IMR-90 (cell line): ENCODE measurements at regions not wholly inside any gene's neighbourhood (a gene's known extent, or its start where the extent isn't known, plus 50 kb on each side); places are given as distances from the start of the nearest gene placed in this dataset.

Source experiments
- ATAC-seq: fragments of 200-7000 bp; cut with Tn5 transposase; 2 replicates; pipeline ENCODE4 v1.9.1; 2020; ENCODE audit warnings: low read depth, mild to moderate bottlenecking, moderate library complexity
- BruUV-seq: library from RNA; stranded (reverse); fragments of 400-500 nt; replicated peaks from 2 replicates; lab custom pipeline; 2021; lab: Mats Ljungman, UMichigan
- CTCF ChIA-PET: fragments of 300-600 bp; formaldehyde crosslinking; extraction: SDS; loops from one replicate; lab custom pipeline; 2021; ENCODE audit warnings: antibody characterized with exemption; lab: Yijun Ruan, JAX
- POLR2A ChIA-PET: fragments of 300-600 bp; sonication (Branson Sonifier 250); formaldehyde crosslinking; loops from one replicate; lab custom pipeline; 2022; ENCODE audit warnings: antibody characterized with exemption; ENCODE audit not compliant: unreplicated experiment; lab: Charles Lee
- DNase-seq: peaks from one replicate; pipeline ENCODE4 v3.0.0; 2013
- H2AFZ ChIP-seq: replicated peaks from 2 replicates; pipeline ENCODE3; 2013; ENCODE audit warnings: low read length, mild to moderate bottlenecking; ENCODE audit not compliant: poor library complexity
- H2AK5ac ChIP-seq: 2 replicates; pipeline ENCODE4 v1.6.1; 2013; ENCODE audit warnings: low read depth, low read length, inconsistent platforms
- H2AK9ac ChIP-seq: replicated peaks from 2 replicates; pipeline ENCODE3; 2013; ENCODE audit warnings: mild to moderate bottlenecking, low read depth, low read length, moderate library complexity; ENCODE audit not compliant: poor library complexity
- H2BK120ac ChIP-seq: 2 replicates; pipeline ENCODE4 v1.6.1; 2013; ENCODE audit warnings: low read depth, low read length, inconsistent platforms
- H2BK15ac ChIP-seq: 3 replicates; pipeline ENCODE4 v1.6.1; 2013; ENCODE audit warnings: low read depth, low read length, inconsistent platforms
- H2BK20ac ChIP-seq: 2 replicates; pipeline ENCODE4 v1.6.1; 2013; ENCODE audit warnings: low read depth, mild to moderate bottlenecking, inconsistent platforms, low read length, moderate library complexity
- H2BK5ac ChIP-seq: 2 replicates; pipeline ENCODE4 v1.6.1; 2013; ENCODE audit warnings: mild to moderate bottlenecking, low read depth, low read length, inconsistent platforms; ENCODE audit not compliant: poor library complexity, severe bottlenecking
- H3K14ac ChIP-seq: replicated peaks from 2 replicates; pipeline ENCODE4 v1.6.1; 2013; ENCODE audit warnings: low read depth, low read length, inconsistent platforms
- H3K18ac ChIP-seq: 2 replicates; pipeline ENCODE4 v1.6.1; 2013; ENCODE audit warnings: low read depth, low read length, control low read depth
- H3K23ac ChIP-seq: 2 replicates; pipeline ENCODE4 v1.6.1; 2013; ENCODE audit warnings: low read depth, low read length, inconsistent platforms
- H3K27ac ChIP-seq: 2 replicates; pipeline ENCODE4 v1.5.1; 2013; ENCODE audit warnings: mild to moderate bottlenecking, control low read depth, low read length; ENCODE audit not compliant: insufficient read depth
- H3K27me3 ChIP-seq: 2 replicates; pipeline ENCODE4 v1.6.1; 2013; ENCODE audit warnings: low read length; ENCODE audit not compliant: control insufficient read depth, insufficient read depth
- H3K36me3 ChIP-seq: 2 replicates; pipeline ENCODE4 v1.6.1; 2013; ENCODE audit warnings: low read length, mixed read lengths; ENCODE audit not compliant: control insufficient read depth, insufficient read depth
- H3K4ac ChIP-seq: 2 replicates; pipeline ENCODE4 v1.6.1; 2013; ENCODE audit warnings: low read depth, low read length, inconsistent platforms
- H3K4me1 ChIP-seq: 2 replicates; pipeline ENCODE4 v1.6.1; 2013; ENCODE audit warnings: low read length, mixed read lengths; ENCODE audit not compliant: control insufficient read depth, insufficient read depth
- H3K4me2 ChIP-seq: 2 replicates; pipeline ENCODE4 v1.6.1; 2013; ENCODE audit warnings: low read depth, mild to moderate bottlenecking, control low read depth, low read length, moderate library complexity
- H3K4me3 ChIP-seq: 2 replicates; pipeline ENCODE4 v1.5.1; 2013; ENCODE audit warnings: low read depth, mild to moderate bottlenecking, control low read depth, low read length, moderate library complexity; ENCODE audit not compliant: insufficient read depth
- H3K56ac ChIP-seq: 2 replicates; pipeline ENCODE4 v1.6.1; 2013; ENCODE audit warnings: low read length, inconsistent platforms; ENCODE audit not compliant: insufficient read depth; ENCODE audit errors: extremely low read depth
- H3K79me1 ChIP-seq, 2 experiments: 2 replicates each; pipeline ENCODE4 v1.6.1; 2013; ENCODE audit warnings: low read length in 2 of 2, inconsistent platforms in 1 of 2, low read depth in 1 of 2
- H3K9ac ChIP-seq: 2 replicates; pipeline ENCODE4 v1.6.1; 2013; ENCODE audit warnings: low read depth, low read length, control low read depth
- H3K9me1 ChIP-seq: 2 replicates; pipeline ENCODE4 v1.6.1; 2013; ENCODE audit warnings: low read length, inconsistent platforms; ENCODE audit not compliant: insufficient read depth
- H3K9me3 ChIP-seq: 2 replicates; pipeline ENCODE4 v1.6.1; 2013; ENCODE audit warnings: low read length; ENCODE audit not compliant: control insufficient read depth, insufficient read depth
- H4K20me1 ChIP-seq: 2 replicates; pipeline ENCODE4 v1.6.1; 2013; ENCODE audit warnings: low read length, inconsistent platforms; ENCODE audit not compliant: insufficient read depth
- H4K5ac ChIP-seq: 2 replicates; pipeline ENCODE4 v1.6.1; 2013; ENCODE audit warnings: mild to moderate bottlenecking, low read depth, low read length, control low read depth
- H4K8ac ChIP-seq, 2 experiments: 2 replicates each; pipeline ENCODE4 v1.6.1; 2013; ENCODE audit warnings: low read depth in 2 of 2, low read length in 2 of 2, control low read depth in 1 of 2, inconsistent platforms in 1 of 2
- H4K91ac ChIP-seq: 2 replicates; pipeline ENCODE4 v1.6.1; 2013; ENCODE audit warnings: low read depth, low read length, inconsistent platforms; ENCODE audit not compliant: insufficient read depth
- MAZ ChIP-seq: IDR thresholded peaks from 2 replicates; pipeline ENCODE4 v1.6.1; 2012; ENCODE audit warnings: low read depth, mild to moderate bottlenecking, low read length, improper control_type of control experiment, moderate library complexity, borderline replicate concordance
- WGBS, 2 experiments: methylation state at CpG; one replicate each; pipeline versions ENCODE4 v1.1.5 to v1.1.7; 2013; ENCODE audit warnings: missing lambda C conversion rate in 2 of 2; ENCODE audit not compliant: insufficient read length in 1 of 2; ENCODE audit errors: extremely low coverage in 2 of 2; 5-methylcytosine and 5-hydroxymethylcytosine counted together
- dilution Hi-C: fragments of 300-500 bp; cut with HindIII; formaldehyde crosslinking; loops from one replicate; pipeline ENCODE4 v1.14.3; 2018; ENCODE audit warnings: low sequenced_read_pairs; ENCODE audit not compliant: unreplicated experiment
- in situ Hi-C: fragments of 300-500 bp; cut with MboI; formaldehyde crosslinking; loops from 3 replicates; pipeline ENCODE4 v1.14.3; 2019; ENCODE audit warnings: low sequenced_read_pairs, inconsistent platforms, mixed read lengths
- intact Hi-C: fragments of 100-400 bp; cut with micrococcal nuclease; formaldehyde crosslinking; loops from 2 replicates; pipeline ENCODE4 v1.10.0; 2022
- TF ChIP-seq, protein P1 (sequence below): conservative IDR thresholded peaks from 2 replicates; pipeline ENCODE4 v1.5.1; 2012; ENCODE audit warnings: mild to moderate bottlenecking, low read depth, low read length, improper control_type of control experiment

GRCh38 chr6:50977796-50978195 is 159.1 kb downstream of the TFAP2B start:
- peaks cover 6% of the 10 kb centered on the region for H3K9me3 ChIP-seq
- intact Hi-C loops (no loop called here), in situ Hi-C loops (no loop called here), dilution Hi-C loops (no loop called here)
- no peaks in the 10 kb centered on the region for H3K4me1 ChIP-seq
- ChIA-PET POLR2A (no interaction called here), CTCF (no interaction called here)
- H3K4me3 ChIP-seq = no peak overlapping the region
- H2BK15ac ChIP-seq = no peak overlapping the region
- no peak overlapping the region for H3K23ac ChIP-seq
- no peak overlapping the region for H3K9ac ChIP-seq
- DNase-seq = no peak
- H3K79me1 ChIP-seq = no peaks in the 10 kb centered on the region
- no peak overlapping the region for H2BK5ac ChIP-seq
- H3K56ac ChIP-seq = no peak overlapping the region
- H3K18ac ChIP-seq = no peak overlapping the region
- no peak overlapping the region for H3K4me2 ChIP-seq
- no CpG with 5 or more reads among the region's 1 CpG for WGBS, 2 experiments
- no peak overlapping the region for H3K27ac ChIP-seq
- H2BK120ac ChIP-seq = no peak overlapping the region
- no peaks in the 10 kb centered on the region for H3K9me1 ChIP-seq
- no peak overlapping the region for H4K5ac ChIP-seq
- H4K91ac ChIP-seq = no peak overlapping the region
- H3K27me3 ChIP-seq = no peaks in the 10 kb centered on the region
- H3K36me3 ChIP-seq = no peaks in the 10 kb centered on the region
- no peak overlapping the region for H3K14ac ChIP-seq
- TF ChIP-seq, protein P1, sequence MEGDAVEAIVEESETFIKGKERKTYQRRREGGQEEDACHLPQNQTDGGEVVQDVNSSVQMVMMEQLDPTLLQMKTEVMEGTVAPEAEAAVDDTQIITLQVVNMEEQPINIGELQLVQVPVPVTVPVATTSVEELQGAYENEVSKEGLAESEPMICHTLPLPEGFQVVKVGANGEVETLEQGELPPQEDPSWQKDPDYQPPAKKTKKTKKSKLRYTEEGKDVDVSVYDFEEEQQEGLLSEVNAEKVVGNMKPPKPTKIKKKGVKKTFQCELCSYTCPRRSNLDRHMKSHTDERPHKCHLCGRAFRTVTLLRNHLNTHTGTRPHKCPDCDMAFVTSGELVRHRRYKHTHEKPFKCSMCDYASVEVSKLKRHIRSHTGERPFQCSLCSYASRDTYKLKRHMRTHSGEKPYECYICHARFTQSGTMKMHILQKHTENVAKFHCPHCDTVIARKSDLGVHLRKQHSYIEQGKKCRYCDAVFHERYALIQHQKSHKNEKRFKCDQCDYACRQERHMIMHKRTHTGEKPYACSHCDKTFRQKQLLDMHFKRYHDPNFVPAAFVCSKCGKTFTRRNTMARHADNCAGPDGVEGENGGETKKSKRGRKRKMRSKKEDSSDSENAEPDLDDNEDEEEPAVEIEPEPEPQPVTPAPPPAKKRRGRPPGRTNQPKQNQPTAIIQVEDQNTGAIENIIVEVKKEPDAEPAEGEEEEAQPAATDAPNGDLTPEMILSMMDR = no peak
- TF ChIP-seq MAZ = no peak
- H4K8ac ChIP-seq = no peak overlapping the region
- H4K20me1 ChIP-seq = no peaks in the 10 kb centered on the region
- no peak overlapping the region for H2AK9ac ChIP-seq
- no peak overlapping the region for H2AK5ac ChIP-seq
- no TSS peak for BruUV-seq
- no peak overlapping the region for H2BK20ac ChIP-seq
- no peak for ATAC-seq
- H3K4ac ChIP-seq = no peak overlapping the region
- no peak overlapping the region for H2AFZ ChIP-seq
